ENCODE measurements at regions not wholly inside any gene's neighbourhood (a gene's known extent, or its start where the extent isn't known, plus 50 kb on each side); places are given as distances from the start of the nearest gene placed in this dataset.

DNA sequence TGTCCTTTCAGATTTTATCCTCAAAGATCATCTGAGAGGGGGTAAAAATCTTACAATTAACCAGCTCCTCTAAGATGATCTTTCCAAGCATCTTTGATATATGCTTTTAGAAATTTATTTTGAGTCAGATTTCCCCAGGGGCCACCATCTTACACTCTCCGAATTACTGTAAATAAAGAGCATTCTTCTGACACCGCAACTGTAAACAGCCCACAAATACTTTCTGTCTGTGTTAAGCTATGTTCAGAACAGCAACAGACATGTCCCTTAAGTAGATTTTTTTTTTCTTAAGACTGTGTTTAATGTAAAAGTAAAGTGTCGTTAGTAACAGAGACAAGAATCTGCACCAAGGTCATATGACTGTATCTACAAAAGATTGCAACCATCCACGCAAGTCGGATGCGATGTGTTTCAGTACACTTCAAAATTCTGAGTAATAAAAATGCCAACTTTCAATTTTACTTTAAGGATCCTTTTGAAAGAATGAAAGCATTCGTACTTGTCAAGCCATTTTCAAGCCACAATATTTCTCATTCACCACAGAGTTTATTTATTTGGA lies 159.0 kb upstream of the KCNH8 start:
- Mint-ChIP-seq H3K4me1 (ENCODE audit: low read depth, unreplicated experiment) (no peaks in the 10 kb centered on the region), H3K9me3 (ENCODE audit: unreplicated experiment) (no peaks in the 10 kb centered on the region), H3K27ac (ENCODE audit: unreplicated experiment) (no peak overlapping the region), H3K4me3 (ENCODE audit: unreplicated experiment) (no peak overlapping the region), H3K27me3 (ENCODE audit: insufficient read depth, unreplicated experiment) (no peaks in the 10 kb centered on the region), H3K36me3 (ENCODE audit: insufficient read depth, unreplicated experiment) (no peaks in the 10 kb centered on the region)
- no peaks in the 10 kb centered on the region for H3K4me1 ChIP-seq
- no peaks in the 10 kb centered on the region for H3K36me3 ChIP-seq (ENCODE audit: control insufficient read depth, insufficient read depth, low read length)
- TF ChIP-seq, protein P1, sequence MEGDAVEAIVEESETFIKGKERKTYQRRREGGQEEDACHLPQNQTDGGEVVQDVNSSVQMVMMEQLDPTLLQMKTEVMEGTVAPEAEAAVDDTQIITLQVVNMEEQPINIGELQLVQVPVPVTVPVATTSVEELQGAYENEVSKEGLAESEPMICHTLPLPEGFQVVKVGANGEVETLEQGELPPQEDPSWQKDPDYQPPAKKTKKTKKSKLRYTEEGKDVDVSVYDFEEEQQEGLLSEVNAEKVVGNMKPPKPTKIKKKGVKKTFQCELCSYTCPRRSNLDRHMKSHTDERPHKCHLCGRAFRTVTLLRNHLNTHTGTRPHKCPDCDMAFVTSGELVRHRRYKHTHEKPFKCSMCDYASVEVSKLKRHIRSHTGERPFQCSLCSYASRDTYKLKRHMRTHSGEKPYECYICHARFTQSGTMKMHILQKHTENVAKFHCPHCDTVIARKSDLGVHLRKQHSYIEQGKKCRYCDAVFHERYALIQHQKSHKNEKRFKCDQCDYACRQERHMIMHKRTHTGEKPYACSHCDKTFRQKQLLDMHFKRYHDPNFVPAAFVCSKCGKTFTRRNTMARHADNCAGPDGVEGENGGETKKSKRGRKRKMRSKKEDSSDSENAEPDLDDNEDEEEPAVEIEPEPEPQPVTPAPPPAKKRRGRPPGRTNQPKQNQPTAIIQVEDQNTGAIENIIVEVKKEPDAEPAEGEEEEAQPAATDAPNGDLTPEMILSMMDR (IDR thresholded peaks at IDR 0.05; ENCODE audit: insufficient read depth in 1 of 2, low read depth in 1 of 2, low read length in 1 of 2, severe bottlenecking in 1 of 2, unreplicated experiment in 1 of 2): no peak
- H3K4me3 ChIP-seq (ENCODE audit: low read depth, low read length): no peak overlapping the region
- no peaks in the 10 kb centered on the region for H3K9me3 ChIP-seq
- no TSS peak for BruUV-seq (replicated peaks)
- ChIA-PET POLR2A (no interaction called here), CTCF (interaction anchor here (1.2 kb wide), 1 partner anchor 41 kb away, joined by 4 read pairs; no protein-coding TSS in a partner anchor)
- H3K27me3 ChIP-seq (replicated peaks; ENCODE audit: control insufficient read depth, insufficient read depth, low read length): no peaks in the 10 kb centered on the region
- intact Hi-C loops (cut with micrococcal nuclease; ENCODE audit: unreplicated experiment): loop anchor here (2.0 to 5.0 kb wide), 2 partner anchors 41 to 232 kb away; no protein-coding TSS in a partner anchor
- DNase-seq: no peak

GRCh38 chr3:18988614-18989229 lies 159.6 kb upstream of the KCNH8 start:
- Histone ChIP-seq H3K4me3 (ENCODE audit: low read depth, low read length) (no peak overlapping the region), H3K4me1 (no peaks in the 10 kb centered on the region), H3K9me3 (no peaks in the 10 kb centered on the region), H3K27me3 (replicated peaks; ENCODE audit: control insufficient read depth, insufficient read depth, low read length) (no peaks in the 10 kb centered on the region), H3K36me3 (ENCODE audit: control insufficient read depth, insufficient read depth, low read length) (no peaks in the 10 kb centered on the region)
- H3K27ac Mint-ChIP-seq (ENCODE audit: unreplicated experiment): no peak overlapping the region
- no peaks in the 10 kb centered on the region for H3K9me3 Mint-ChIP-seq (ENCODE audit: unreplicated experiment)
- no peaks in the 10 kb centered on the region for H3K36me3 Mint-ChIP-seq (ENCODE audit: insufficient read depth, unreplicated experiment)
- no TSS peak for BruUV-seq (replicated peaks)
- intact Hi-C loops (cut with micrococcal nuclease; ENCODE audit: unreplicated experiment): loop anchor here (1.0 to 5.0 kb wide), 6 partner anchors 42 to 429 kb away; no protein-coding TSS in a partner anchor
- H3K4me1 Mint-ChIP-seq (ENCODE audit: low read depth, unreplicated experiment): no peaks in the 10 kb centered on the region
- TF ChIP-seq, protein P1 (IDR thresholded peaks at IDR 0.05; ENCODE audit: insufficient read depth in 1 of 2, low read depth in 1 of 2, low read length in 1 of 2, severe bottlenecking in 1 of 2, unreplicated experiment in 1 of 2): peak; percentile 62 to 64
- DNase-seq: peak in 1 of 2 experiments; percentile 15
- ChIA-PET CTCF (interaction anchor here (1.0 to 1.2 kb wide), 2 partner anchors 42 to 429 kb away, joined by 4 read pairs; no protein-coding TSS in a partner anchor), POLR2A (no interaction called here)
- no peak overlapping the region for H3K4me3 Mint-ChIP-seq (ENCODE audit: unreplicated experiment)
- H3K27me3 Mint-ChIP-seq (ENCODE audit: insufficient read depth, unreplicated experiment): no peaks in the 10 kb centered on the region

- no peaks in the 10 kb centered on the region for H3K36me3 Mint-ChIP-seq (ENCODE audit: insufficient read depth, unreplicated experiment)
- intact Hi-C loops (cut with micrococcal nuclease; ENCODE audit: unreplicated experiment): loop anchor here (1.0 to 5.0 kb wide), 6 partner anchors 42 to 429 kb away; no protein-coding TSS in a partner anchor
- H3K9me3 Mint-ChIP-seq (ENCODE audit: unreplicated experiment): no peaks in the 10 kb centered on the region
- H3K4me3 Mint-ChIP-seq (ENCODE audit: unreplicated experiment): no peak overlapping the region
- CTCF ChIA-PET: interaction anchor here (1.0 to 1.2 kb wide), 2 partner anchors 43 to 428 kb away, joined by 4 read pairs; no protein-coding TSS in a partner anchor
- DNase-seq: no peak
- Histone ChIP-seq H3K4me3 (ENCODE audit: low read depth, low read length) (no peak overlapping the region), H3K36me3 (ENCODE audit: control insufficient read depth, insufficient read depth, low read length) (no peaks in the 10 kb centered on the region), H3K27me3 (replicated peaks; ENCODE audit: control insufficient read depth, insufficient read depth, low read length) (no peaks in the 10 kb centered on the region), H3K9me3 (no peaks in the 10 kb centered on the region), H3K4me1 (no peaks in the 10 kb centered on the region)
- H3K4me1 Mint-ChIP-seq (ENCODE audit: low read depth, unreplicated experiment): no peaks in the 10 kb centered on the region
- POLR2A ChIA-PET: no interaction called here
- TF ChIP-seq, protein P1 (IDR thresholded peaks at IDR 0.05; ENCODE audit: insufficient read depth in 1 of 2, low read depth in 1 of 2, low read length in 1 of 2, severe bottlenecking in 1 of 2, unreplicated experiment in 1 of 2): no peak
- H3K27ac Mint-ChIP-seq (ENCODE audit: unreplicated experiment): no peak overlapping the region
- H3K27me3 Mint-ChIP-seq (ENCODE audit: insufficient read depth, unreplicated experiment): peaks cover under 1% of the 10 kb centered on the region
- BruUV-seq (replicated peaks): no TSS peak
These were observed 160.4 kb upstream of the KCNH8 start for GRCh38 chr3:18987862-18988447.

All from Caco-2 (cell line).